Anterior cingulate cortex (tissue), 58 donors: ENCODE measurements at regions not wholly inside any gene's neighbourhood (a gene's known extent, or its start where the extent isn't known, plus 50 kb on each side); places are given as distances from the start of the nearest gene placed in this dataset.
A peak's percentile ranks its signal among the peaks of the same experiment; 100 is the strongest.

ENCODE experiments used
- DNase-seq, 58 donors: peaks; one replicate each; lab custom pipeline; 2025; lab: John Stamatoyannopoulos, UW

- DNase-seq = no peak
These were observed 271.7 kb downstream of the RBM43 start for GRCh38 chr2:150989969-150990368.

GRCh38 chr2:150985741-150986140 lies 275.9 kb downstream of the RBM43 start:
- DNase-seq = no peak

GRCh38 chr2:150983314-150983897 lies 278.3 kb downstream of the RBM43 start:
- no peak for DNase-seq

DNA sequence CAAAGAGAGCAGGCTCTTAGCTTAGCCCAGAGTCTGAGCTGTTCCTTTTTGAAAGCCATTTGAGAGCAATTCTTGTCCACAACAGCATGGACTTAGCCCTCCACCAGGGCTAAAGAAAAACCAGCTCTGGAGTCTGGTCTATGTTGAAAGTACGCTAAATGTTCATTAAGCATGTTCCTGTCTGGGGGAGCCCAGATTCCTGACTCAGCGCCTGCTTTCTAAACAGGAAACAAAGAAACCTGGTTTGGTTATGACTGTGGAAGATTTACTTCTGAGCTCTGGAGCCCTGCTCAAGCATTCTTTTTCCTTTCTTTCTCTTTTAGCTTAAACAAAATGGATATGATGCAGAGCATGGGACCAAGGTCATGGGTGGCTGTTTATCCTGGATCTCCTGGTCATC lies 279.8 kb downstream of the RBM43 start:
- no peak for DNase-seq

DNA sequence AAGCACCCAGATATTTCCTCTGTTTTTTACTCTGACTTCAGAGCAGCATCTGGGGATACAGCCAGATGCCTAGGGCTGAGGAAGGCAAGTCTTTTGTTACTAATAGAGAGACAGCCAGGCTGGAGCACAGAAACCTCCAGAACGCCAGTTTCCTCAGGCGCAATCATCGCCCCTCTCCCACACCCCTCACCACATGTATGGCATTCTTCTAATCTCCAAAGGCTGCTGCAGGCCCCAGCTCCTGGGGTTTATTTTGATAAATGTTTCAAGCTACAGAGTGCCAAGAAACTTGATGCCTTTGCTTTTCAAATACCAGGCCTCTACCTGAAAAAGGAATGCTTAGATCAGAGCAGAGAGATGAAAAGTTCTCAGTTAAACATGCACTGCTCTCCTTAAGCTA lies 283.6 kb downstream of the RBM43 start:
- no peak for DNase-seq

DNA sequence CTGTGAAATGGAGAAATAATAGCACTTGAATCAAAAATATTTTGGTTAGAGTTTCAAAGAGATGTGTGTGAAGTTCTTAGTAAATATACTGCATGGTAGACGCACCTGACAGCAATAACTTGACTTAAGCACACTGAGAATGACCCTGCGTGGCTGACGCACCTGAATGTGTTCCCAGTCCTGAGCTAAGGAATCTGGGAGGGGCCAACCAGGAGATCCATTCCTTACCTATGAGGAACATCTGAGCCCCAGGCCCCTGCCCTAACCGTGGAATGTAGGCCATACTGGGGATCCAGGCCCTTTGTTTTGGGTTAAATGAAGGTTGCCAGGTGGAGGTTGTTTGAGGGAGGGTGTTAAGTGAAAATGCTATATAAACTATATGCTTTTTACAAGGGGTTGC lies 284.4 kb downstream of the RBM43 start:
- no peak for DNase-seq

DNA sequence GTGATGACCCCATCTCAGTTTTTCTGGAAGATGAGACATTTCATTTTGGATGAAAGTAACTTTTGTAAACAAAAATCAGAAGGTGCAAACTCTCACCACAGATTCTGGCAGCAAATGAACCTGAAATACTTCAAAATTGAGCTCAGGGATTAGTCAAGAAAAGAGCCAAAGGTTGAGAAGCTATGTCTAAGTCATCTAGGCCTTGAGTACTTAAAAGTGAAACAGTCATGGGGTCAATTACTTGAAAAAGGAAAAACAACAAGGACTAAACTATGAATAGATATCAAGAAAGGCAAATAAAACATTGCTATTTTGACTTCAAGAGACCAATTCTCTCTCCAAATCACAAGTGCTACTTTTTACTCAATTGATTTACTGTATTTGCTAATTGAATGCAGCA lies 285.1 kb downstream of the RBM43 start:
- no peak for DNase-seq

- DNase-seq = no peak
These were observed 286.8 kb downstream of the RBM43 start for GRCh38 chr2:150974864-150975263.

GRCh38 chr2:150974234-150974633 lies 287.4 kb downstream of the RBM43 start:
- no peak for DNase-seq

- no peak for DNase-seq
These were observed 289.8 kb downstream of the RBM43 start for GRCh38 chr2:150971910-150972309.

GRCh38 chr2:150963336-150963735 lies 298.3 kb downstream of the RBM43 start:
- no peak for DNase-seq

- DNase-seq = no peak
These were observed 306.4 kb downstream of the RBM43 start for GRCh38 chr2:150955231-150955630.

- DNase-seq = no peak
These were observed 314.8 kb downstream of the RBM43 start for GRCh38 chr2:150946831-150947230.

DNA sequence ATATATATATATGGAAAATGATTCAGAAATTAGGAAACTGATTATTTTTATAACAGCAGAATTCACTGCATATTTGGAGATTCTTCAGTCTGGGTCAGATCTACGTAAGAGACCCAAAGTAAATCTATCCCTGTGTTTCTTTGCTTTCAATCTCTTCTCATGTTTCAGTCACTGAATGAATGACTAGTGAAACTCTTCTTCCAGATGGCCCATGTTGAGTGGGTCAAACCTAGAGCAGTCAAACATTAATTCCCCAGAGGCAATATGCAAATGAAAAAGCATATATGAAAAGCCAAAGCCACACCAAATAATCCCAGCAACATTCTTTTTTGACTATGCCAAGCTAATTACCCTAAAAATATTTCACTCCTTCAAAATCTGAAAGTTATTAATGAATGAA lies 317.3 kb downstream of the RBM43 start:
- DNase-seq = no peak

DNA sequence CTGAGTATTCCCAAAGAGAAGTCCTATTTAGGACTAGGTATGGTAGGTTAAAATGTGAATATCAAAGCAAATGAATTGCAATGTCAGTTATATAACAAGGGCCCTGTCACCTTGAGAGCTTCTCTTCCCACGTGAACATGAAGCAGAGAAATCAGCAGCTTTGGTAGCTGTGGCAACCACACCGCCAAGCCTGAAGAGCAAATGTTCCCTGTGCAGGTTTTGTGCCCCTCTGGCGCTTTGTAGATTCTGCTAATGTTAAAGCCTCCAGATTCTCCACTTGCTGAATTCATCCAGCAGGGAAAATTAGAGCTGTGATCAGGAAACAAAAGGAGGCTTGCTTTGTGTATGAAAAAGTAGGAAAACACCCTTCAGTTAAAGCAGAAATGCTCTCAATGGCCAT lies 322.6 kb downstream of the RBM43 start:
- DNase-seq = peak in 3 of 58 donors; percentile 2 to 10 (median 3)

- no peak for DNase-seq
These were observed 323.1 kb downstream of the RBM43 start for GRCh38 chr2:150938527-150938926.

- DNase-seq = no peak
These were observed 324.6 kb downstream of the RBM43 start for GRCh38 chr2:150937030-150937429.

DNA sequence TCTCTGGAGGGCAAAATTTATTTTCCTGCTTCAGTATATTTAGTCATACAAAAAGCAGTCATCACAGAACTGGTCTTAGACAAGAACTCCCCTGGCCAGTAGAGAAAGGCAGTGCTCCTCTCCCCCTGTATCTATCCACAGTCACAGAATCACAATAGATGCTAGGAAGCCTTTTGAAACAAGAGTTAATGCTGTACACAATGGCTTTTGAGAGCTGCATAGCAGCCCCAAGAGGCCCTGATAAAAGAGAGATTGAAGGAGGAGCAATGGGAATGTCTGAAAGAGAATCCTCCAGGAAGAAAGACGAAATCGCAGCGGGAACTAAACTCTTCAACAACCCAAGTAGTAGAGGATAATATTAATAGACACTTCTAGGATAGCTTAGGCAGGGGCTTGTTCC lies 330.2 kb downstream of the RBM43 start:
- DNase-seq = no peak

- DNase-seq = no peak
These were observed 336.1 kb downstream of the RBM43 start for GRCh38 chr2:150925611-150926010.

- DNase-seq = no peak
These were observed 336.8 kb downstream of the RBM43 start for GRCh38 chr2:150924878-150925277.

DNA sequence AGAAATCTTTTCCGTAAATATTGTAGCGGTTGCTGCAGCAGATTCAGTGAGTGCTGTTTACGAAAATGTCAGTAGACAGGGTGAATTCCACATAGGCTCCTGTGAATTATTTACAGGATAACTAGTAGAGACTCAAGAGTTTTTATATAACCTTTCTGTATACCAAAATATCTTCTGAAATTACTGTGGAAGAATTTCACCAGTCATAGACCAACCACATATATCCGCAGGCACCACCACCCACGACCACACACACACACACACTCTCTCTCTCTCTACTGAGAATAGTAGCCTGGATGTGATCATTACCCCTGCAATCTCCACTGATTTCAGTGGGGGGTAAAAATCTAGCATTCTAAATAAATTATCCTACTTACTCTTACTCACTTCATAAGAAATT lies 341.8 kb downstream of the RBM43 start:
- DNase-seq = no peak

- no peak for DNase-seq
These were observed 343.5 kb downstream of the RBM43 start for GRCh38 chr2:150917961-150918713.
